HG03378 (cell line): ENCODE measurements at regions not wholly inside any gene's neighbourhood (a gene's known extent, or its start where the extent isn't known, plus 50 kb on each side); places are given as distances from the start of the nearest gene placed in this dataset.
"Not testable (repeated sequence)": the region's sequence is repeated elsewhere in the genome, so short reads cannot be mapped to it uniquely, and the experiment has no call there.

ENCODE experiments used
- ATAC-seq: cut with Tn5 transposase; IDR thresholded peaks from one replicate; pipeline ENCODE4 v1.9.1; 2021; ENCODE audit warnings: mild to moderate bottlenecking, moderate library complexity; ENCODE audit not compliant: unreplicated experiment

DNA sequence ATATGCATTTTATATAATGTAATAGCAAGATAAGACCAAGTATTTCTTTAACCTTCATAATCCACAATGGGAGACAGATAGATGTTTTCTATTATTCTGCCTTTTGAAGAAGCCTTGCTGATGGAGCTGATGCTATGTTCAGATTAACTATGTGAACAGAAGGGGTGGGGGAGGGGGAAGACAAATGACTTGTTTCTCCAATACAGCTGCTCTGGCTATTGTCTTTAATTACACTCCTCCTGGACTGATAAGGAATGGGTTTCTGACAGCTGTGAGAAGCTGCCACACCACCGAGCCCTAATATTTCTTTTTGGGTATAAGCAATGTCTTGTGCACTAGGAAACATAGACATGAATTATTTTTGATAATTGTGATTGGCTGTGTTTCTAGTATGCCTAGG is 62.0 kb downstream of the CAVIN4 start:
- ATAC-seq, result no peak

DNA sequence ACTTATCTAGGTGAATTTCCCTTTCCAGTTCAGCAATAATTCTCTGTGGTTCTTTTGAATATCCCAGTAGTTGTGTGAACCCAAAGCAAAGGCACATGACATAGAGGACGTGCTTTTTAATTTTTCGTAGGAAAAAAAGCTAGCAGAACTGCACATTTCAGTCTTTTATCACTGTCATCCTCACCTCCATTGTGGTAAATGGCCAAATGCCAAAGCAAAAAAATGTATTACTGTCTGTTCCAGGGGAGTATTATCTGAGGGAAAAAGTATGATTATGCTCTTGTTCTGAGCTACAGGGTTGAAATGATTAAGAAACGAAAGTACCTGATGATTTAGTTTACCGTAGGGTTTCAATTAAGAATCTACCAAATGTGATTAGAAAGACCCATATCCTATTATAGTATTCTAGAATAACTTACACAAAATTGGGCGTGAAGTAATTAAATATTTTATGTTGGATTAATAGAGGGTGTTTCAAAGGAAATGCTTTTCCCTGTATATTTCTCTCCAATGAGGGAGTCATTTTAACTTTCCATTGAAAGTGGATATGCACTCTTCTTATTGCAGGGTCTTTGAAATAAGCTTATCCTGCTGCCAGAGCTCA is 62.7 kb downstream of the CAVIN4 start:
- no peak for ATAC-seq

DNA sequence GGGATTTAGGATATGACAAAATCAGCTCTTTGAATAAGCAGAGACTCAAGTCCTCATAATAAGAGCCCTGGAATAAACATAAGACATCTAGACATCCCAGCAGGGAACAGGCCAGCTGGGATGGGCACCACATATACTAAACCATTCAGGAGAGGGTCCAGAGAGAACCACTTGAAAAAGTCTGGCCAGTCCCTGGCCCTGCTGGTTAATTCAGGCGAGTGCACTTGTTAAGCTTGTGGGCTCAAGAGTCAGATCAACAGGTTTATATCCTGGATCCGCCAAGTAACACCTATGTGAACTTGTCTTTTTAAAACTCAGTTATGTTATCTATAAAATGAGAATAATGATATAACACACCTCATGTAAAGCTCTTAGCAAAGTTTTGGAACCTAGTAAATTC is 63.3 kb downstream of the CAVIN4 start:
- ATAC-seq, result no peak

DNA sequence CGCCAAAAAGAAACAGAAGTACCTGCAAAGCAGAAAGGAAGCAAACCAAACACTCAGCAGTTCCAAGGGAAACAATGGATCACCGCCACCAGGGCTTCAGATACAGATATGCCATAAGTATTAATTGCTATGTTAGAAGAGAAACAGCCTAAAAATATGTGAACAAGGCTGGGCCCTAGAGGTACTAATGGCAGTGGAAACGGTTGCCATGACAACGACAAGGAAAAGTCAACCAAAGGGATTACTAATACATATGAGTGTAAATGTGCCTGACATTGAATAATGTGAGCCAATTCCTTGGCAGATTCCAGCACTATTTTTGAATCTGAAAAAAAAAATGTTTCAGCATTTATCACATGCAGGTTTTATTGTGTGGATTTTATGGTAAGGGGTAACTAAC is 75.0 kb downstream of the CAVIN4 start:
- no peak for ATAC-seq

DNA sequence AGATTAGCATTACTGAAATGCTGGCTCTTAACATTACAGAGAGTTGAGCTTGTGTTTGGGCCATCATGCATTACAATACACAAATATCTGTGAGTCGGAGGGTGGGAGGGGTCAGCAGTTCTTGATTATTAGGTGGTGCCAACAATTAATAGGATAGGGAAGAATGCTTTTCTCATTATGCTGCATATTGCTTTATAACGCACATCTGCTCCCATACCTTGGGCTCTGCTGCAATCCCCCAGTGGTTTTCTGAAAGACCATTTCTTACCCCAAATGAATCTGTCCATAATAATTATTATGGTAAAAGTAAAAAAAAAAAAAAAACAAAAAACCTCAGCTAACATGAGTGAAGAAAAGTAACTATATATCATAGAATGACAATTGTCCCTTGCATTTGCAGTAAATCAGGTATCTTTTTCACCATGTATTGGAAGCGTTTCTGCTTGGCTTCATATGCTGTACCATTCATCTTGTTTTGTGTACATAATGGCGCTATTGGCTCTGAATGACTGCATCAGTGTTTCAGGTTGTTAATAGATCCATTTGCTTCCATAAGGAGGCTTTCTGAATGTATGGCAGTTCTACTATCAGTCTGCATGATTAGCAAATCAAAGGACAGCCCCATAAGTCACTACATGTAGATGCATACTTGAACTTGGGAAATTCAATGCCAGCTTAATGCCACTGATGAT is 75.9 kb downstream of the CAVIN4 start:
- ATAC-seq, result no peak

DNA sequence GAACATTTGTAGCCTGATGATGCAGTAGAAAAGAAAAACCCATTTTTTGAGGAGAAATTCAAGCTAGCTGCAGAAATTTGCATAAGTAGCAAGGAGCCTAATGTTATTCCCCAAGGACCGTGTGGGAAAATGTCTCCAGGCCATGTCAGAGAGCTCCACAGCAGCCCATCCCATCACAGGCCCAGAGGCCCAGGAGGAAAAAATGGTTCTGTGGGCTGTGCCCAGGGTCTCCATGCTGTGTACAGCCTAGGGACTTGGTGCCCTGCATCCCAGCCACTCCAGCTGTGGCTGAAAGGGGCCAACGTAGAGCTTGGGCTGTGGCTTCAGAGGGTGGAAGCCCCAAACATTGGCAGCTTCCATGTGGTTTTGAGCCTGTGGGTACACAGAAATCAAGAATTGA is 79.0 kb downstream of the CAVIN4 start:
- ATAC-seq, result not testable (repeated sequence)

DNA sequence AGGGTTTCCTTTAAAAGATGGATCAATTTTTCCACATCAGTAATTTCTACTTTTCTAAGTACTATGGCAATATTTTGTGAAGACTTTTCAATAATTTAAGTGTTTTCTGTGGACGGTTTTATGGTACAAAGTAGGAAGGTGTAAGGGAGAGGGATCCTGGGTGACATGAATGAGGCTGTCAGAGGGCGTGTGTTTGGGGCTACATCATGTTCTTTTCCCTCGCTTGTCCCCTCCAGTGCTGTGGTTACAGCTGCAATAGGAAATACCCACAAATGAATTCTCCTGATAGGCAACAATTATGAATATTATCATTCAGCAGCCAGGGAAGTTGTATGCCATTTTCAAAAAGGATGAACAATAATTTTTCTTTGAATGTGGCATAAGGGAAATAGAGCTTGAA is 83.8 kb downstream of the CAVIN4 start:
- no peak for ATAC-seq

DNA sequence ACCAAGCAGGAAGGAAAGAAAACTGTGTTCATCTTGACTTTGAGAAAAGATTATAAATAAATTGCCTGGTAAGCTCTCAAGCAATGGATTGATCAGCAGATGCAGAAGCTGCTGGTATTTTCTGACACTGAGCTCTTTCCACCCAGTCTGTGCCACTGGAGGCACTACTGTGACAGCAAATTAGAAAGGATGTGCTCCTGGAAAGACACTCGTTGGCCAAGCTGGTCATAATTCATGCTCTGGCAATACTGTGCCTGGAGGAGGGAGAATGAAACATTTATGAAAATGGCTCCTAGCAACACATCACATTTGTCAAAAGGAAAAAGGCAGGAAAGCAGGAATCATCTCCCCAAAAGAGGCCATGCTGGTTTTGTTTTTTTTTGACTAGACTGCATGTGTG is 84.2 kb downstream of the CAVIN4 start:
- no peak for ATAC-seq

DNA sequence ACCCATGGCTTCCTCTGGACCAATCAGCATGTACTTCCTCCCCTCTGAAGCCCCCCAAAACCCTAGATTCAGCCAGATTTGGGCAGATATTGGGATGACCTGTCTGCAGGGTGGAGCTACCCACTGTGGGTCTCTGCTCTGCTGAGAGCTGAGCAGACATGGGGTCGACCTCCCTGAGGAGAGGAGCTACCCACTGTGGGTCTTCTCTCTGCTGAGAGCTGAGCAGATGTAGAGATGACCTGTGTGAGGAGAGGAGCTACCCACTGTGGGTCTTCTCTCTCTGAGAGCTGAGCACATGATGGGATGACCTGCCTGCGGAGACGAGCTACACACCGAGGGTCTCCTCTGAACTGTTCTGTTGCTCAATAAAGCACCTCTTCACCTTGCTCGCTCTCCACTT is 89.6 kb downstream of the CAVIN4 start:
- ATAC-seq, result no peak

DNA sequence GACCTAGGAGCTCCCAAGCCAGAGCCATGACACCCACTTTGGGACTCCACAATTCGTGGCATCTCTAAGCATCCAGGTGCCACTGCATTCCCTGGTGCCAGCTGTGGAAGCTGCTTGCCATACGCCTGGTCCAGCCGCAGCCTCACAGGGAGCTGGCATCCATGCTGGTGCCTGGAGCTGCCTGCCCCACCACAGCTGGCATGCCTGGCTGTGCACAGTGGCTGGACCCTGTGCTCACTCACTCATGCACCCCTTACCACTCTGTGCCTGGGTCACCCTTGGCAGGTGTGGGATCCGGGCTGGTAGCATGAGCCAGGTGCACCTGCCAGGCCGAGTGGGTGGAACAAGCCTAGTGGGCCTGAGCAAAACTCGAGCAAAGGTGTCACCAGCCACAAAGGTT is 90.1 kb downstream of the CAVIN4 start:
- no peak for ATAC-seq

DNA sequence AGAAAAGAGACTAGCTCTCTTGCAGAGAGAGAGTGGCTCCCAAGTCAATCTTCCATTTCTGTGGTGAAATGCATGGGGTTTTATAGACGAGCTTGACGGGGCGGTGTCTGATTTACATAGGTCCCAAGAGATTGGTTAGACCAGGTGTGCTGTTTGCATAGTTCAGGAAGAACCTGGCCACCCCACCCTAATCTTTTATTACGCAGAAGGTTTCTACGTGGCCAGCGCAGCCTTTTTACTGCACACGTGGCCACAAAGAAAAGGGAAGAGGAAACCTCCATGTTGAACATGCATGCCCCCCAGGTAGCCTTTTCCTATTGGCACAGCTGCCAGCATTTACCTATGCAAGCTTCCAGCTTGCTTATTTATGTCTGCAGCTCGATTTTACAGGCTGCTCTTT is 92.1 kb downstream of the CAVIN4 start:
- no peak for ATAC-seq

DNA sequence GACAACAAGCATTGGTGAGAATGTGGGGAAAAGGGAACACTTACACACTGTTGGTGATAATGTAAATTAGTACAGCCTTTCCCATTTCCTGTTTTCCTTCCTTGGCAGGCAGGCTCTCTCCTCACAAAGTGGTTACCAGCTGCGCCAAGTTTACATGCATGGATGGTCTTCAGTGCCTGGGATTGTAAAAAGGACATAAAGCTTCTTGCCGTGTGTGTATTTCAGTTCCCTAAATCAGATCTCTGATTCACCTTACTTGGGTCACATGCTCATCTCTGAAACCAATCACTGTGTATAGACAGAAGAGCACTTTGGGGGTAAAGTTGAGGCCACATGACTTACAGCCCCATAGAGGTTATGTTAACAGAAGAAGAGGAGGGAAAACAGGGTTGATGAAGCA is 92.8 kb downstream of the CAVIN4 start:
- ATAC-seq, result peak; percentile 93

DNA sequence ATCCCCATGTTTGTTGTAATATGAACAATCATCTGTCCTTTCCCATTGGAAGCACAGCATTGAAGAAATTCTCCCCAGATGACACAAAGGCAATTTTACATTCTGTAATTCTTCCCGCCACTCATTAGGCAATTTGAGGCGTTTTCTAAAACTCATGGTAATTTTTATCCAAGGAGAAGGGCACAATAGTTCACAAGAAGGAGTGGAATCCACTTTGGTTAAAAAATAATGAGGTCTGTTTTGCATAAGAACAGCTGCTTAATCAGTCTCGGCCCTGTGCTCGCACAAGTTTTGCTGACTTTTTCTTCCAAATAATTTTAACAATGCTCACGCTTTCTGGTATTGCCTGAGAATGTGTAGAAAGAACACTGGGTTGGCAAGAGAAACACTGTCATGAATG is 94.0 kb downstream of the CAVIN4 start:
- no peak for ATAC-seq

DNA sequence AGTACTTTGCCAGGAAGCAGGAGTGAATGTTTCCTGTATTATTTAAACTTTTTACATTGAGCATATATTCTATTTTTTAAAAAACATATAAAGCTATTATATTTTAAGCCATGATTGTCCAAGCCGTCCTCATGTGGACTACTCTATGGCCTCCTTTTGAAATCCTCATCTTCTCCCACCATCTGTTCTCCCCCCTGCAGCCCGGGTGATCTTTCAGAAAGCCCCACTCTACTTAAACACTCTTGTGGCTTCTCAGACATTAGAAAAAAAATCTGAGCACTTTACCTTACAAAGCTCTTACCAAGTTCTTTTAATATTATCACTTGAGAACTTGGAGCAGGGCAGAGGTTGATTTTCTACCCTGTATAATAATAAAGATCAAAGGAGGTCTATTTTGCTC is 95.4 kb downstream of the CAVIN4 start:
- no peak for ATAC-seq

DNA sequence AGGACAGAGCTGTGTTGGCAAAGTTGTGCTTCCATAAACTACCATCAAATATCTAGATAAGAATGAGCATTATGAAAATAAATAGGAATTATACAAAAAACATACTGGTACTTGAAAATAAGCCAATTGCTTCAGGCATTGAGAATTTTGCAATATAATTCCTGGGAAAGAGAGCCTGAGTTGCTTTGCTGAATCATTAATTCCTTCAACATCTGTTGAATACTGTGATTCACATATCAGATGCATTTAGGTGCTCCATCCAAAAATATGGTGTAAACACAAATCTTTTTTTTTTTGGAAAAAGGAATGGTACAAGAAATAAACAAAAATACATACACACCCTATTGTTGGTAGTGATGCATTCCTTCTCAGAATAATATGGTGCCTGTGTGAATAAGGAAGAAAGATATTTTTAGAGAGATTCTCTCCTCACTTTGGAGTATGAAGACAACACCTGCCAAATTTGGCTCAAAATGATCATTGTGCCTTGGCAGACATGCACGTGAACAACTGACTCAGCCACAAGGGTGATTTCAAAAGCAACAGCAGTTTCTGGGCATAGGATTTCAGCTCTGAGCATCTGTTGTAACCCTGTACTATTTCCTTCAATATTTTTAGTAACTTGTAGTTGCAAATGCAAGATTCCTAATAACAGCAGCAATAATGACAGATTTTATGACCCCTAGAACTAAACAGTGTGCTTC is 96.7 kb downstream of the CAVIN4 start:
- ATAC-seq, result no peak

DNA sequence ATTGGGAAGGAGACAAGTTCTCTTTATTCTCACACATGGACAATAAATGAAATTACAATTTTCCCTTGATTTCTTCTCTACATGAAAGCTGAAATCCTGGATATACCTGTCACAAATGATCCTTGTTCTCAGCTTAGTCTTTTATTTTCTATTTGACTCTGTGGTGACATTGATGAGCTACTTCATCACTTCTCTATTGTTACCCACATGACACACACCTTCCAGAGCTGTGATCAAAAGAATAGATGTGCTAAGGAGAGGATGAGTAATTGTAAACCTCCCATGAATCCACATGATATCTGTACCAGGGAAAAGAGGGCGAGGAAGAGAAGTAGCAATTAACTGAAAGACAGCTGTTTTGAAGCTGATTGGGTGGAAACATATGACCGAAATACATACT is 102.0 kb downstream of the CAVIN4 start:
- ATAC-seq, result no peak

DNA sequence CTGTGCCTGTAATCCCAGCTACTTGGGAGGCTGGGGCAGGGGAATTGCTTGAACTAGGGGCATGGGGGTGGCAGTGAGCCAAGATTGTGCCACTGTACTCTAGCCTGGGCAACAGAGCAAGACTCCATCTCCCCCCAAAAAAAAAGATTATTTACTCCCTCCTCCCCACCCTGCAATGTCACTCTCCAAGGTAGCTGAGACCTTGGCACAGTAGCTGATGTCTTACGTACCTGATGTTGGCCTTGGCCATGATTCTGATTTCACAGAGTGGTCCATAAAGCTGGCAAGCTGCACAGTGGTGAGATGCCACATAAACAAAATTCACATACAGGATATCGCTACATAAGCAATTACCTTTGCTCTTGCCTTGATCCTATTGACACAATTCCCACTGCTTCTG is 108.5 kb downstream of the CAVIN4 start:
- no peak for ATAC-seq

DNA sequence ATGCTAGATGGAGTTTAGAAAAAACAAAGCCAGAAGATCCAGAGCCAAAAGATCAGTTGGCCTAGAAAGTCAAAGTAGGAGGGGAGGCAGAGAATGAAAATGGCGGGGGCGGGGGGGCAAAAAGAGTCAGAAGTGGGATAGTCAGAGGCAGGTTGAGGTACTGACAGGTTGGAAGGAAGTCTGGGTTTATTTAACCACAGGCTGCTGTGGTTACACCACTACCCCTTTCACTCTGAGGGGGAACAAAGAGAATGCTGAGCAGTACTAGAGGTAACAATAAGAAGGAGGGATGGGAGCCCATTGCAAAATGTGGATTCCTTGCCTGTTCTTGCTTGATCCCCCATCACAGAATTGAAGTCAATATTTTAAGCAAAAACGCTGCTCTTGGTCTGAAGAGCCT is 111.8 kb downstream of the CAVIN4 start:
- peak; percentile 73 for ATAC-seq

DNA sequence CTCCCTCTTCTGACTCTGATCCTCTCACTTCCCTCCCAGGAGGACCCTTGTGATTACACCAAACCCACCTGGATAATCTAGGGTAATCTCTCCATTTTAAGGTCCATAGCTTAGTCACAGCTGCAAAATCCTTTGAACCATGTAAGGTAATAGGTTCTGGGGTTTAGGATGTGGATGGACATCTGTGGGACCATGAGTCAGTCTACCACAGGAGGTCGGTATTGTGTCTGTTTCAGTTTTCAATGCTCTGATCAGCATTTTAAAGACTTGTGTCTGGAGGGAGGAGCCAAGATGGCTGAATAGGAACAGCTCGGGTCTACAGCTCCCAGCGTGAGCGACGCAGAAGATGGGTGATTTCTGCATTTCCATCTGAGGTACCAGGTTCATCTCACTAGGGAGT is 112.6 kb downstream of the CAVIN4 start:
- ATAC-seq, result no peak

DNA sequence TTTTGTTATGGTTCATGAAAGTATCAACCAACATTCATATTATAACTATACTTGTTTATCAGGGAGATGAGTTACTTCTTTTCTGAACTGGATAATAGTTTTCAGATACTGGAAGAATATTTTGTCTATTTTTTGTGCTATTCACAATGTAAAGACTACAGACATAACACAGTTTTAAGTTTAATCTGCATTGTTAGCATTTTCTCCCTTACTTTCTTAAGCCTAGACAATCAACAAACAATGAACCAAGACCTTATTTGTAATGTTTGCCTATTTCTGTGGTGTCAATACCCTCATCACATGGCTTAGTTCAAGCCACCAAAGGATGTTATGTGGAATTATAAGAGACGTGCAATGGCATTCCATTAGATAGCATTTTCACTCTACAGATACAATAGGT is 119.5 kb downstream of the CAVIN4 start:
- ATAC-seq, result no peak

DNA sequence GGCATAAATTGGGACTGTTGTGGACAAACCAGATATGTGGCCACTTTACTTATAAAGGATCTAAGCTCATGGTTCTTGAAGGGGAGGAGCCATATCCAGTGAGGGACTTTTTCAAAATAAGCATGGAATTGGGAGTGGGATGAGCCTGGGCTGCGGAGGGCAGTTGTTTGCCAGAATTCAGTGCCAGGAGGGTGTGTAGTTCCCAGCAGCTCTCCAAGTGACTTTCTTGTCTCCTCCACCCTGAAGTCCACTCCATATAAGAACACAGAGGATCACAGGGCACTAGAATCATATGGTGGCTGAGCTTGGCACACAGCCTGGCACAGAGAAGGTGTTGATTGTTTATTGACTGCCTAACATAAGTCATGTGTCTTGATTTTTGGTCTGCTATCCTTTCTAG is 121.1 kb downstream of the CAVIN4 start:
- no peak for ATAC-seq

DNA sequence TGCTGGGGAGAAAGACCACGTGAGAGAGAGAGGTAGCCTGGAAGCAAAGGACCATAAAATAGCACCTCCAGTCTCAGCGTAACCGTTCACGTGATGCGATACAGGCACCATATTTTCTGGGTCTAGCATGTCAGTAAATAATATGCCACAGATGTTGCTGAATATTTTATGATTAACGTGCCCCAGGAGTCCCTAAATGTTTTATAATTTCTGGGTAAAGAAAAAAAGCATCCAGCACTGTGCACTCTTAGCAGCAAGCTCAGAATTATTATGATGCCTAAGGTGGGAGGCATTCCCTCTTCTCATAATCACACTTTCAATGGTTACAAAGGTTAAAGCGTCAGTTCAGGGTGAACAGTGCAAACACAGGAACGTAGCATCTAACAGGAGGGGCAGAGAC is 121.8 kb downstream of the CAVIN4 start:
- ATAC-seq, result no peak
